ENCODE measurements at regions not wholly inside any gene's neighbourhood (a gene's known extent, or its start where the extent isn't known, plus 50 kb on each side); places are given as distances from the start of the nearest gene placed in this dataset.
A peak's percentile ranks its signal among the peaks of the same experiment; 100 is the strongest.

DNA sequence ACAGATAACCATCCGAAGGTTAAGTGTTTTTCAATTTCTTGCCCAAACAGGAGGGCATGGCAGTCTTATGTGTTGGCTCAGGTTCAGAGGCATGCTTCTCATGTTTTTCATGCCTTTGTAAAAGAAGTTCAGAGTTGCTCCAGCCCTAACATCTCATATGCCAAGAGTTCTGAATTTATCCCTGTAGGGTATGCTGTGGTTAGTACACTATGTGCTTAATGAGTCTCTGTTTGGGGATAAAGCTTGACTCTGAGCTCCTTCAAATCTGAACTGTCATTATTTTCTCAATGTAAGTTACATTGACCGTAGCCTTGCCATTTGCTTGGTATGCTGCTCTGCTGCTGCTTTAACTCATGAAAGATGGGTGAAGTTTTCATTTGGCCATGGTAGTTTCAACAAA is 67.9 kb upstream of the PNPT1 start:
- Mint-ChIP-seq H3K9me3 (no peaks in the 10 kb centered on the region), H3K4me3 (no peak overlapping the region), H3K27me3 (peaks cover 20 to 38% of the 10 kb centered on the region in 2 donors), H3K4me1 (ENCODE audit: low read depth in 2 of 2) (no peaks in the 10 kb centered on the region), H3K27ac (no peak overlapping the region), H3K36me3 (ENCODE audit: insufficient read depth) (no peaks in the 10 kb centered on the region)
- no peak for DNase-seq
- no peak for ATAC-seq (replicated peaks)

DNA sequence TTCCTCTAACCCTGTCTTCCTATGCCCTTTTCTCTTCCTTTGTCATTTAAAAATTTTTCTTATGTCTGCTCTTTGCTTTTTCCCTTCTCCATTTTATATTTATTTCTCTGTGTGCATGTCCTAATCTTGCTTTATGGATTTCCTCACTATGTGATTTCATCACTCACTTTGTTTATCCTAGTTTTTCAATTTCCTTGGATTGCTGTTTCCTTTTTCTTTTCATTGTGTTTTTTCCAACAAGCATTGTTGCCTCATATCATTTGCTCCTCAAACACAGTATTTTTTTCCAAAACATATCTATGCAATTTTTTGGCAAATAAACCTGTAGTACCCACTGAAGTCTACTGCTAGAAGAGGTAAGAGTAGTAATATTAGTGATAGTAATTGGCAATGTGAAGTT is 67.4 kb upstream of the PNPT1 start:
- Mint-ChIP-seq H3K27me3 (peaks cover 20 to 38% of the 10 kb centered on the region in 2 donors), H3K36me3 (ENCODE audit: insufficient read depth) (no peaks in the 10 kb centered on the region), H3K4me3 (no peak overlapping the region), H3K9me3 (no peaks in the 10 kb centered on the region), H3K27ac (no peak overlapping the region), H3K4me1 (ENCODE audit: low read depth in 2 of 2) (no peaks in the 10 kb centered on the region)
- ATAC-seq (replicated peaks) (no peak), DNase-seq (no peak)

DNA sequence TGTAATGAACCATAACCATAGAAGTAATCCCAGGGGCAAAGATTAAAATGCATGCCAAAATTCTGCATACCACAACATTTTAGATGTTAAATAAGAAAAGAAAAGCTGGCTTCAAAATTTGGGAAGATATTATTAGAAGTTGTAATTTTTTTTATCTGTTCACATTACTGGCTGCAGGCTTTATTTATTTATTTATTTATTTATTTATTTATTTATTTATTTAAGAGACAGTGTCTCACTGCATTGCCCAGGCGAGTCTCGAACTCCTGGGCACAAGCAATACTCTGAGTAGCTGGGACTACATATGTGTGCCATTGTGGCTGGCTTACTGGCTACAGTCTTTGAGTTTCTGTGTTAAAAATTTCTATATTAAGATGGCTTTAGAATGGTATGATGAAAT is 66.5 kb upstream of the PNPT1 start:
- no peaks in the 10 kb centered on the region for H3K36me3 Mint-ChIP-seq (ENCODE audit: insufficient read depth)
- H3K27me3 Mint-ChIP-seq = peaks cover 12 to 33% of the 10 kb centered on the region in 2 donors
- H3K4me3 Mint-ChIP-seq = no peak overlapping the region
- no peaks in the 10 kb centered on the region for H3K9me3 Mint-ChIP-seq
- H3K27ac Mint-ChIP-seq = no peak overlapping the region
- ATAC-seq (replicated peaks) (no peak), DNase-seq (no peak)
- H3K4me1 Mint-ChIP-seq (ENCODE audit: low read depth in 2 of 2) = no peaks in the 10 kb centered on the region

DNA sequence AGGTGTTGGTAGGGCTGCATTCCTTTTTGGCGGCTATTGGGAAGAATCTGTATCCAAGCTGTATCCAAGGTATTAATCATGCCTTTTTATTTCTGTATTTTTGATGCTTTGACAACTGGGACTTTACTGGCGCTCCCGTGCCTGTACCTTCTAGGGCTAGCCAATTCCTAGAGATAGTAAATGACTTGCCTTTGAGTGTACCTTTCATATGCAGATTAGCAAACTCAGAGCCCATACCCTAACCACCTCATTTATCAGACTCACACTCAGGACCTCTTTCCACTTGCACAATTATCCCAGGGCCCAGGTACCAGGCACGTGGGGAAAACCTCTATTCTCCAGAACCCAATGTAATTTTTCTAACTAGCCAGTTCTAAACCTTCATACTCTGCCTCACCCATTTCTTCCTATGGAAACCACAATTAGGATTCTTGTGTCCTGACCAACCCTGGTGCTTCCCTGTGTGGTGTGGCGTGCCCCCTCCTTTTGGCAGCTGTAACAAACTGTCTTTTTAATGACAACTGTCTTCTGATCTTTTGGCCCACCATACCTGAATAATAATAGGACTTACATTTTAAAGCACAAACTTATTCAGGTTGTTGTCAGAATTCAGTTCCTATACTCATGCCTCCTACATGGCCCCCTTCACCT is 65.8 kb upstream of the PNPT1 start:
- DNase-seq (no peak), ATAC-seq (replicated peaks) (no peak)
- Mint-ChIP-seq H3K36me3 (ENCODE audit: insufficient read depth) (no peaks in the 10 kb centered on the region), H3K9me3 (no peaks in the 10 kb centered on the region), H3K4me3 (no peak overlapping the region), H3K4me1 (ENCODE audit: low read depth in 2 of 2) (no peaks in the 10 kb centered on the region), H3K27me3 (peaks cover 11 to 31% of the 10 kb centered on the region in 2 donors), H3K27ac (no peak overlapping the region)

DNA sequence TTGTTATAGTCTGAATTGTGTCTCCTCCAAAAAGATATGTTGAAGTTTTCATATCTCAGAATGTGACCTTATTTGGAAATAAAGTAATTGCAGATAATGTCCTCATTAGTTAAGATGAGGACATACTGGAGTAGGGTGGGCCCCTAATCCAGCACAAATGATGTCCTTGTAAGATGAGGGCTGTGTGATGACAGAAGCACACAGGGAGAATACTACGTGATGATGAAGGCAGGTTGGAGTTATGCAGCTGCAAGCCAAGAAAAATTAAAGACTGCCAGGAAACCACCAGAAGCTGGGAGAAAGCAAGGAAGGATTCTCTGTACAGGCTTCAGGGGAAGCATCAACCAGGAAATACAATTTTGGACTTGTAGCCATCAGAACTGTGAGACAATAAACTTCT is 58.3 kb upstream of the PNPT1 start:
- H3K4me3 Mint-ChIP-seq = no peak overlapping the region
- H3K36me3 Mint-ChIP-seq (ENCODE audit: insufficient read depth) = no peaks in the 10 kb centered on the region
- no peaks in the 10 kb centered on the region for H3K4me1 Mint-ChIP-seq (ENCODE audit: low read depth in 2 of 2)
- no peak for DNase-seq
- H3K27me3 Mint-ChIP-seq = peaks cover 11 to 21% of the 10 kb centered on the region in 2 donors
- ATAC-seq (replicated peaks) = no peak
- peak overlapping the region in 1 of 2 donors; percentile 3 for H3K27ac Mint-ChIP-seq
- peaks cover 1 to 6% of the 10 kb centered on the region in 2 donors for H3K9me3 Mint-ChIP-seq

DNA sequence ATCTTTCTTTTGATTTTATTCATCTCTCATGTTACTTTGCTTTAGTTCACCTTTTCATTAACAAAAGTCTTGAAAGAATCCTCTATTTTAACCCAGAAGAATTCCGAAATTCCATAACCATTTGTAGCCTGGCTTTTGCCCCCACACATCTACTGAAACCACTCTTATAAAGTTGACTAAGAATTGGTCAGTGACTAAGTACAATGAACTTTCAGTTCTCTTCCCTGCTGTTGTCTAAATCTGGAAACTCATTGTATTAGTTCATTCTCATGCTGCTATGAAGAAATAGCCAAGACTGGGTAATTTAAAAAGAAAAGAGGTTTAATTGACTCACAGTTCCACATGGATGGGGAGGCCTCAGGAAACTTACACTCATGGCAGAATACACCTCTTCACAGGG is 49.9 kb upstream of the PNPT1 start:
- H3K27me3 Mint-ChIP-seq = peaks cover 29 to 48% of the 10 kb centered on the region in 2 donors
- H3K9me3 Mint-ChIP-seq = no peaks in the 10 kb centered on the region
- H3K36me3 Mint-ChIP-seq (ENCODE audit: insufficient read depth) = no peaks in the 10 kb centered on the region
- ATAC-seq (replicated peaks) (no peak), DNase-seq (no peak)
- H3K4me1 Mint-ChIP-seq (ENCODE audit: low read depth in 2 of 2) = no peaks in the 10 kb centered on the region
- no peak overlapping the region for H3K4me3 Mint-ChIP-seq
- no peak overlapping the region for H3K27ac Mint-ChIP-seq
